ENCODE measurements at regions not wholly inside any gene's neighbourhood (a gene's known extent, or its start where the extent isn't known, plus 50 kb on each side); places are given as distances from the start of the nearest gene placed in this dataset.

GRCh38 chr6:134470457-134470975, 152.6 kb upstream of the SGK1 start:
- Histone ChIP-seq H3K27ac (ENCODE audit: extremely low read depth, low read depth, low read length) (no peak overlapping the region), H3K4me2 (ENCODE audit: insufficient read depth, low read length) (no peak overlapping the region), H3K9me1 (ENCODE audit: control insufficient read depth, insufficient read depth, low read length) (no peaks in the 10 kb centered on the region), H2AFZ (ENCODE audit: low read depth, low read length) (no peak overlapping the region), H3K79me2 (ENCODE audit: control insufficient read depth, insufficient read depth, low read length) (no peaks in the 10 kb centered on the region), H3K27me3 (ENCODE audit: control insufficient read depth in 2 of 2, insufficient read depth in 2 of 2, low read length in 2 of 2) (peaks cover 0 to 6% of the 10 kb centered on the region in 2 experiments; a peak in 2 of 5 replicates), H3K9ac (ENCODE audit: insufficient read depth in 1 of 2, low read depth in 2 of 2, low read length in 2 of 2) (no peak overlapping the region), H3K4me3 (no peak overlapping the region), H3K36me3 (ENCODE audit: control insufficient read depth, insufficient read depth, low read length) (no peaks in the 10 kb centered on the region), H4K20me1 (replicated peaks; ENCODE audit: control insufficient read depth, insufficient read depth, low read length) (no peaks in the 10 kb centered on the region), H3K9me3 (replicated peaks; ENCODE audit: control insufficient read depth, insufficient read depth, low read depth, low read length) (no peaks in the 10 kb centered on the region), H3K4me1 (replicated peaks in 1 of 2; ENCODE audit: control insufficient read depth in 2 of 2, insufficient read depth in 2 of 2, low read length in 2 of 2) (no peaks in the 10 kb centered on the region; a peak in 2 of 5 replicates)
- intact Hi-C loops (cut with micrococcal nuclease) (no loop called here), in situ Hi-C loops (cut with MboI) (no loop called here)
- POLR2A ChIA-PET, result no interaction called here
- 0% methylated on average over 3 of the region's 3 CpGs for WGBS (ENCODE audit: insufficient coverage, low coverage, missing lambda C conversion rate)
- no peak for DNase-seq (ENCODE audit: extremely low read depth in 1 of 4, low spot score in 3 of 4)
- CTCF ChIA-PET (ENCODE audit: low intra/inter-chr PET ratio), result no interaction called here
- no TSS peak for BruUV-seq (replicated peaks)
- TF ChIP-seq FUS (optimal IDR thresholded peaks at IDR 0.05; ENCODE audit: low read depth, low read length), result no peak
- no peak for TF ChIP-seq ZNF282 (CRISPR knock-in tag; IDR thresholded peaks at IDR 0.05)
- TF ChIP-seq SMAD4 (CRISPR knock-in tag; conservative IDR thresholded peaks at IDR 0.05), result no peak
- peak; percentile 96 for TF ChIP-seq ZNF512 (tag; IDR thresholded peaks at IDR 0.05)
- TF ChIP-seq THRB (CRISPR knock-in tag; conservative IDR thresholded peaks at IDR 0.05), result peak; percentile 74; the same call in 1 of the 2 replicates
- peak; percentile 84 for TF ChIP-seq PKNOX1 (IDR thresholded peaks at IDR 0.05)
- peak; percentile 46; the same call in 1 of the 2 replicates for TF ChIP-seq OTX1 (CRISPR knock-in tag; IDR thresholded peaks at IDR 0.05)
- TF ChIP-seq, protein P1, sequence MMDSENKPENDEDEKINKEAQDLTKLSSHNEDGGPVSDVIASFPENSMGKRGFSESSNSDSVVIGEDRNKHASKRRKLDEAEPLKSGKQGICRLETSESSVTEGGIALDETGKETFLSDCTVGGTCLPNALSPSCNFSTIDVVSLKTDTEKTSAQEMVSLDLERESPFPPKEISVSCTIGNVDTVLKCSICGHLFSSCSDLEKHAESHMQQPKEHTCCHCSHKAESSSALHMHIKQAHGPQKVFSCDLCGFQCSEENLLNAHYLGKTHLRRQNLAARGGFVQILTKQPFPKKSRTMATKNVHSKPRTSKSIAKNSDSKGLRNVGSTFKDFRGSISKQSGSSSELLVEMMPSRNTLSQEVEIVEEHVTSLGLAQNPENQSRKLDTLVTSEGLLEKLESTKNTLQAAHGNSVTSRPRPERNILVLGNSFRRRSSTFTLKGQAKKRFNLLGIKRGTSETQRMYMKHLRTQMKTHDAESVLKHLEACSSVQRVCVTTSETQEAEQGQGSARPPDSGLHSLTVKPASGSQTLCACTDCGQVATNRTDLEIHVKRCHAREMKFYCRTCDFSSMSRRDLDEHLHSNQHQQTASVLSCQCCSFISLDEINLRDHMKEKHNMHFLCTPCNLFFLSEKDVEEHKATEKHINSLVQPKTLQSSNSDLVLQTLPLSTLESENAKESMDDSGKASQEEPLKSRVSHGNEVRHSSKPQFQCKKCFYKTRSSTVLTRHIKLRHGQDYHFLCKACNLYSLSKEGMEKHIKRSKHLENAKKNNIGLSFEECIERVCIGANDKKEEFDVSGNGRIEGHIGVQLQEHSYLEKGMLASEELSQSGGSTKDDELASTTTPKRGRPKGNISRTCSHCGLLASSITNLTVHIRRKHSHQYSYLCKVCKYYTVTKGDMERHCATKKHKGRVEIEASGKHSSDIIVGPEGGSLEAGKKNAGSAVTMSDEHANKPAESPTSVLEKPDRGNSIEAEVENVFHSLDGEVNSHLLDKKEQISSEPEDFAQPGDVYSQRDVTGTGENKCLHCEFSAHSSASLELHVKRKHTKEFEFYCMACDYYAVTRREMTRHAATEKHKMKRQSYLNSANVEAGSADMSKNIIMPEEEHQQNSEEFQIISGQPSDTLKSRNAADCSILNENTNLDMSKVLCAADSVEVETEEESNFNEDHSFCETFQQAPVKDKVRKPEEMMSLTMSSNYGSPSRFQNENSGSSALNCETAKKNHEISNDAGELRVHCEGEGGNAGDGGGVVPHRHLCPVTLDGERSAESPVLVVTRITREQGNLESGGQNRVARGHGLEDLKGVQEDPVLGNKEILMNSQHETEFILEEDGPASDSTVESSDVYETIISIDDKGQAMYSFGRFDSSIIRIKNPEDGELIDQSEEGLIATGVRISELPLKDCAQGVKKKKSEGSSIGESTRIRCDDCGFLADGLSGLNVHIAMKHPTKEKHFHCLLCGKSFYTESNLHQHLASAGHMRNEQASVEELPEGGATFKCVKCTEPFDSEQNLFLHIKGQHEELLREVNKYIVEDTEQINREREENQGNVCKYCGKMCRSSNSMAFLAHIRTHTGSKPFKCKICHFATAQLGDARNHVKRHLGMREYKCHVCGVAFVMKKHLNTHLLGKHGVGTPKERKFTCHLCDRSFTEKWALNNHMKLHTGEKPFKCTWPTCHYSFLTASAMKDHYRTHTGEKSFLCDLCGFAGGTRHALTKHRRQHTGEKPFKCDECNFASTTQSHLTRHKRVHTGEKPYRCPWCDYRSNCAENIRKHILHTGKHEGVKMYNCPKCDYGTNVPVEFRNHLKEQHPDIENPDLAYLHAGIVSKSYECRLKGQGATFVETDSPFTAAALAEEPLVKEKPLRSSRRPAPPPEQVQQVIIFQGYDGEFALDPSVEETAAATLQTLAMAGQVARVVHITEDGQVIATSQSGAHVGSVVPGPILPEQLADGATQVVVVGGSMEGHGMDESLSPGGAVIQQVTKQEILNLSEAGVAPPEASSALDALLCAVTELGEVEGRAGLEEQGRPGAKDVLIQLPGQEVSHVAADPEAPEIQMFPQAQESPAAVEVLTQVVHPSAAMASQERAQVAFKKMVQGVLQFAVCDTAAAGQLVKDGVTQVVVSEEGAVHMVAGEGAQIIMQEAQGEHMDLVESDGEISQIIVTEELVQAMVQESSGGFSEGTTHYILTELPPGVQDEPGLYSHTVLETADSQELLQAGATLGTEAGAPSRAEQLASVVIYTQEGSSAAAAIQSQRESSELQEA (IDR thresholded peaks at IDR 0.05; ENCODE audit: low read depth), result no peak
- 0 out of 2 replicates have a peak, but pooled peaks have one; percentile 18 for TF ChIP-seq ELF4 (CRISPR knock-in tag; IDR thresholded peaks at IDR 0.05)
- TF ChIP-seq BHLHE40 (IDR thresholded peaks at IDR 0.05; ENCODE audit: low read length), result no peak
- no peak for ATAC-seq
- no peak for FAIRE-seq
